ENCODE measurements at regions not wholly inside any gene's neighbourhood (a gene's known extent, or its start where the extent isn't known, plus 50 kb on each side); places are given as distances from the start of the nearest gene placed in this dataset.

GRCh38 chr18:22253156-22253555 is 83.8 kb downstream of the GATA6 start:
- Mint-ChIP-seq H3K36me3 (peaks cover 0 to 8% of the 10 kb centered on the region in 2 donors), H3K27ac (no peak overlapping the region), H3K9me3 (peaks cover 5 to 15% of the 10 kb centered on the region in 2 donors)
- DNase-seq (ENCODE audit: low spot score in 2 of 2) (no peak), ATAC-seq (no peak)

Measured in activated naive CD4-positive, alpha-beta T cell treated with anti-CD3 and anti-CD28 coated beads, Interleukin-2, amount 50 U/mL, for 72 hours (primary cell).